ENCODE measurements at regions not wholly inside any gene's neighbourhood (a gene's known extent, or its start where the extent isn't known, plus 50 kb on each side); places are given as distances from the start of the nearest gene placed in this dataset.

DNA sequence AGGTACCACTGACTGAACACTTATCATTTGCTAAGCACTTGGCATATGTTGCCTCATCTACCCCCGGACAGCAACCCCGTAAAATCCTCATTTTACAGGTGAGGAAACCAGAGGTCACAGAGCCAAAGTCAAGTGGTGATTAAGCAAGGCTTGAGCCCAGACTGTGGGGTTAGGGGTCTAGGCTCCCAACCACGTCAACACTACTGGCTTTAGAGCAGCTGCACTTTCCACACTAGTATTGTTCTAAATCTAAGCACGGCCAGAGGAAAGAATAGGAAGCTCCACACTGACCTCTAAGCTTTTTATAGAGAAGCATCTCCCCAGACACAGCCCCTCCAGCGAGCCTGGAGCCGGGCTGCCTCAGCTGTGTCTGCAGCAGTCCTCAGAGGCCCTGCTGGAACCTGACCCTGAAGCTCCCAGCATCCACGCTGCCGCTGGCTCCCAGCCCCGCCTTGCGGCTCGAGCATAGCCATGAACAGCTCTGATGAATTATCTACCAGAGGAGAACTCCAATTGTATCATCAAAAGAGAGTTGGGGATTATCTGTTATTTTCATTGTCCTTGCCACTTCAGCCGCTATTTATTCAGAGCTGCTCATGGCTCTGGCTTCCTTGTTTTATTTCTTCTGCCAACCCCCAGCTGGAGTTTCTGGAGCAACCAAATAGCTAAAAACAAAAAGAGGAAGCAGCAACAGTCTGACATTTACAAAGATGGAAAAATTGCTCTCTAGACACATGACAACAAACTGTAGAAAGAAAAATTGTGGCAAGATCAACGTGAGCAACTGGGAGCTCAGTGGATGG is 62.2 kb upstream of the RTN4 start (continued):
- no peak for TF ChIP-seq ARNT2 (CRISPR knock-in tag; IDR thresholded peaks at IDR 0.05; ENCODE audit: low read depth)
- peak; percentile 40; the same call in 1 of the 2 replicates for TF ChIP-seq SPEN (CRISPR knock-in tag; IDR thresholded peaks at IDR 0.05; ENCODE audit: low read depth)
- TF ChIP-seq ZNF382 (CRISPR knock-in tag; IDR thresholded peaks at IDR 0.05; ENCODE audit: borderline replicate concordance): peak; percentile 10; the same call in 1 of the 2 replicates
- no peak for TF ChIP-seq POLR2AphosphoS5 (IDR thresholded peaks at IDR 0.05; ENCODE audit: low read depth, low read length)
- TF ChIP-seq IKZF5 (CRISPR knock-in tag; IDR thresholded peaks at IDR 0.05): no peak
- 0 out of 2 replicates have a peak, but pooled peaks have one; percentile 1 for TF ChIP-seq ZNF205 (CRISPR knock-in tag; IDR thresholded peaks at IDR 0.05)
- TF ChIP-seq ETV5 (CRISPR knock-in tag; IDR thresholded peaks at IDR 0.05; ENCODE audit: borderline replicate concordance): no peak
- TF ChIP-seq, protein P1, sequence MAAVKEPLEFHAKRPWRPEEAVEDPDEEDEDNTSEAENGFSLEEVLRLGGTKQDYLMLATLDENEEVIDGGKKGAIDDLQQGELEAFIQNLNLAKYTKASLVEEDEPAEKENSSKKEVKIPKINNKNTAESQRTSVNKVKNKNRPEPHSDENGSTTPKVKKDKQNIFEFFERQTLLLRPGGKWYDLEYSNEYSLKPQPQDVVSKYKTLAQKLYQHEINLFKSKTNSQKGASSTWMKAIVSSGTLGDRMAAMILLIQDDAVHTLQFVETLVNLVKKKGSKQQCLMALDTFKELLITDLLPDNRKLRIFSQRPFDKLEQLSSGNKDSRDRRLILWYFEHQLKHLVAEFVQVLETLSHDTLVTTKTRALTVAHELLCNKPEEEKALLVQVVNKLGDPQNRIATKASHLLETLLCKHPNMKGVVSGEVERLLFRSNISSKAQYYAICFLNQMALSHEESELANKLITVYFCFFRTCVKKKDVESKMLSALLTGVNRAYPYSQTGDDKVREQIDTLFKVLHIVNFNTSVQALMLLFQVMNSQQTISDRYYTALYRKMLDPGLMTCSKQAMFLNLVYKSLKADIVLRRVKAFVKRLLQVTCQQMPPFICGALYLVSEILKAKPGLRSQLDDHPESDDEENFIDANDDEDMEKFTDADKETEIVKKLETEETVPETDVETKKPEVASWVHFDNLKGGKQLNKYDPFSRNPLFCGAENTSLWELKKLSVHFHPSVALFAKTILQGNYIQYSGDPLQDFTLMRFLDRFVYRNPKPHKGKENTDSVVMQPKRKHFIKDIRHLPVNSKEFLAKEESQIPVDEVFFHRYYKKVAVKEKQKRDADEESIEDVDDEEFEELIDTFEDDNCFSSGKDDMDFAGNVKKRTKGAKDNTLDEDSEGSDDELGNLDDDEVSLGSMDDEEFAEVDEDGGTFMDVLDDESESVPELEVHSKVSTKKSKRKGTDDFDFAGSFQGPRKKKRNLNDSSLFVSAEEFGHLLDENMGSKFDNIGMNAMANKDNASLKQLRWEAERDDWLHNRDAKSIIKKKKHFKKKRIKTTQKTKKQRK (IDR thresholded peaks at IDR 0.05; ENCODE audit: low read length): no peak
- TF ChIP-seq REL (CRISPR knock-in tag; conservative IDR thresholded peaks at IDR 0.05): no peak
- TF ChIP-seq, protein P2, sequence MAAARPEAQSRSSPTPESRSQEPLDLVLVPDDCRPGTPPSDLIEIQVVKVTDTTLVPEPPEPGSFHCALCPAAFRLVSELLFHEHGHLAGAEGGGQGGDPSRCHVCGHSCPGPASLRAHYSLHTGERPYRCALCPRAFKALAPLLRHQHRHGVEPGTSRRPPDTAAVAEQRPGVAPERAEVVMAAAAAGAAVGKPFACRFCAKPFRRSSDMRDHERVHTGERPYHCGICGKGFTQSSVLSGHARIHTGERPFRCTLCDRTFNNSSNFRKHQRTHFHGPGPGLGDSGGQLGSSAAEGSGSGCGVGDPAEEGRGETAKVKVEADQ (CRISPR knock-in tag; IDR thresholded peaks at IDR 0.05; ENCODE audit: borderline replicate concordance): no peak

All from HepG2 (cell line).